Testis (tissue), 2 donors: ENCODE measurements at regions not wholly inside any gene's neighbourhood (a gene's known extent, or its start where the extent isn't known, plus 50 kb on each side); places are given as distances from the start of the nearest gene placed in this dataset.

Experiments
- DNase-seq: peaks from one replicate; pipeline ENCODE4 v3.0.0-alpha.2; 2019
- H3K27ac ChIP-seq, 2 donors: fragments of 200-600 bp; sonication (generic); one replicate each; pipeline ENCODE4 v1.5.1; 2019
- H3K27me3 ChIP-seq: fragments of 200-600 bp; sonication (generic); one replicate; pipeline ENCODE4 v1.5.1; 2019
- H3K36me3 ChIP-seq: fragments of 200-600 bp; sonication (generic); one replicate; pipeline ENCODE4 v1.5.1; 2017; ENCODE audit warnings: low read depth; ENCODE audit errors: missing control alignments
- H3K4me1 ChIP-seq: fragments of 200-600 bp; sonication (generic); one replicate; pipeline ENCODE4 v1.5.1; 2019
- H3K4me3 ChIP-seq, 2 donors: fragments of 200-600 bp; sonication (generic); one replicate each; pipeline ENCODE4 v1.5.1; 2017 to 2019
- H3K9me3 ChIP-seq: fragments of 200-600 bp; sonication (generic); one replicate; pipeline ENCODE4 v1.5.1; 2017
- CTCF ChIP-seq, 3 experiments: fragments of 450-650 bp in 2 of 3; fragments of 200-600 bp in 1 of 3; sonication (generic) in 1 of 3; IDR thresholded peaks; one replicate each; pipeline ENCODE4 v1.5.1; 2016 to 2019; ENCODE audit warnings: antibody characterized with exemption in 3 of 3, mild to moderate bottlenecking in 2 of 3, moderate library complexity in 1 of 3
- POLR2A ChIP-seq: fragments of 450-650 bp; IDR thresholded peaks from one replicate; pipeline ENCODE4 v1.6.1; 2017; ENCODE audit warnings: antibody characterized with exemption, mild to moderate bottlenecking, moderate library complexity
- WGBS, 2 donors: methylation state at CpG; one replicate each; pipeline ENCODE4 v1.1.5; 2018; 5-methylcytosine and 5-hydroxymethylcytosine counted together
- intact Hi-C: fragments of 100-400 bp; cut with DNase I; formaldehyde crosslinking; loops from one replicate; pipeline ENCODE4 v1.15.1; 2023; ENCODE audit warnings: low total_unique reads

- Histone ChIP-seq H3K9me3 (no peaks in the 10 kb centered on the region), H3K27ac (no peak overlapping the region), H3K27me3 (no peaks in the 10 kb centered on the region), H3K36me3 (no peaks in the 10 kb centered on the region), H3K4me1 (no peaks in the 10 kb centered on the region), H3K4me3 (no peak overlapping the region)
- intact Hi-C loops, result no loop called here
- no peak for DNase-seq
- TF ChIP-seq POLR2A, result no peak
- no peak for TF ChIP-seq CTCF (IDR thresholded peaks at IDR 0.05)
- WGBS, 2 donors, result 57 to 67% methylated on average over 3 of the region's 3 CpGs
Observed at GRCh38 chr1:17999884-18000283, 107.7 kb upstream of the IGSF21 start.

- DNase-seq, result no peak
- no peaks in the 10 kb centered on the region for H3K27me3 ChIP-seq
- no peaks in the 10 kb centered on the region for H3K9me3 ChIP-seq
- no peak overlapping the region for H3K4me3 ChIP-seq
- TF ChIP-seq POLR2A (no peak), CTCF (IDR thresholded peaks at IDR 0.05) (no peak)
- H3K36me3 ChIP-seq, result no peaks in the 10 kb centered on the region
- intact Hi-C loops, result no loop called here
- no peaks in the 10 kb centered on the region for H3K4me1 ChIP-seq
- H3K27ac ChIP-seq, result no peak overlapping the region
- WGBS, 2 donors, result 82 to 83% methylated on average over 8 of the region's 8 CpGs
Observed at GRCh38 chr1:18001725-18002124, 105.9 kb upstream of the IGSF21 start.

- 71 to 80% methylated on average over 5 to 7 of the region's 7 CpGs for WGBS, 2 donors
- Histone ChIP-seq H3K4me3 (no peak overlapping the region), H3K4me1 (no peaks in the 10 kb centered on the region), H3K36me3 (no peaks in the 10 kb centered on the region), H3K9me3 (no peaks in the 10 kb centered on the region), H3K27me3 (no peaks in the 10 kb centered on the region), H3K27ac (no peak overlapping the region)
- intact Hi-C loops, result no loop called here
- no peak for DNase-seq
- TF ChIP-seq CTCF (IDR thresholded peaks at IDR 0.05) (no peak), POLR2A (no peak)
Observed at GRCh38 chr1:18004278-18004677, 103.3 kb upstream of the IGSF21 start.

GRCh38 chr1:18005238-18005637, 102.4 kb upstream of the IGSF21 start:
- DNase-seq, result no peak

More at GRCh38 chr1:18005238-18005637, 102.4 kb upstream of the IGSF21 start:
- Histone ChIP-seq H3K9me3 (no peaks in the 10 kb centered on the region), H3K36me3 (no peaks in the 10 kb centered on the region), H3K27ac (no peak overlapping the region), H3K4me3 (no peak overlapping the region), H3K27me3 (no peaks in the 10 kb centered on the region), H3K4me1 (no peaks in the 10 kb centered on the region)
- intact Hi-C loops, result no loop called here
- TF ChIP-seq CTCF (IDR thresholded peaks at IDR 0.05) (no peak), POLR2A (no peak)
- 60 to 71% methylated on average over 2 of the region's 2 CpGs for WGBS, 2 donors
